NCI-H1417 (cell line): ENCODE measurements at regions not wholly inside any gene's neighbourhood (a gene's known extent, or its start where the extent isn't known, plus 50 kb on each side); places are given as distances from the start of the nearest gene placed in this dataset.
"Not testable (repeated sequence)": the region's sequence is repeated elsewhere in the genome, so short reads cannot be mapped to it uniquely, and the experiment has no call there.

Experiments used
- DNase-seq, 3 experiments: peaks; one replicate each; lab custom pipeline; 2025; lab: John Stamatoyannopoulos, UW

GRCh38 chr12:131551675-131552491 lies 159.0 kb upstream of the SFSWAP start:
- no peak for DNase-seq

- no peak for DNase-seq
Measured at GRCh38 chr12:131552492-131552863, 158.4 kb upstream of the SFSWAP start.

- no peak for DNase-seq
Measured at GRCh38 chr12:131553096-131553777, 157.7 kb upstream of the SFSWAP start.

GRCh38 chr12:131555197-131555846 lies 155.6 kb upstream of the SFSWAP start:
- DNase-seq: no peak

GRCh38 chr12:131555866-131556265 lies 155.0 kb upstream of the SFSWAP start:
- DNase-seq: no peak

- DNase-seq: no peak
Measured at GRCh38 chr12:131557078-131557709, 153.7 kb upstream of the SFSWAP start.

- no peak for DNase-seq
Measured at GRCh38 chr12:131559517-131560516, 151.1 kb upstream of the SFSWAP start.

- peak in 1 of 3 experiments; percentile 6 for DNase-seq
Measured at GRCh38 chr12:131561051-131561450, 149.8 kb upstream of the SFSWAP start.

GRCh38 chr12:131561891-131562684 lies 148.8 kb upstream of the SFSWAP start:
- no peak for DNase-seq

- DNase-seq: not testable (repeated sequence)
Measured at GRCh38 chr12:131564138-131564727, 146.7 kb upstream of the SFSWAP start.

GRCh38 chr12:131564845-131565244 lies 146.0 kb upstream of the SFSWAP start:
- DNase-seq: peak in 1 of 3 experiments; percentile 34

GRCh38 chr12:131565267-131566015 lies 145.4 kb upstream of the SFSWAP start:
- no peak for DNase-seq

- no peak for DNase-seq
Measured at GRCh38 chr12:131568336-131568735, 142.6 kb upstream of the SFSWAP start.

- DNase-seq: no peak
Measured at GRCh38 chr12:131570596-131570995, 140.3 kb upstream of the SFSWAP start.

GRCh38 chr12:131571827-131572226 lies 139.1 kb upstream of the SFSWAP start:
- no peak for DNase-seq

GRCh38 chr12:131572626-131573025 lies 138.3 kb upstream of the SFSWAP start:
- DNase-seq: no peak

- no peak for DNase-seq
Measured at GRCh38 chr12:131573631-131574394, 137.1 kb upstream of the SFSWAP start.

- DNase-seq: no peak
Measured at GRCh38 chr12:131574395-131574771, 136.5 kb upstream of the SFSWAP start.
